Kidney epithelial cell (primary cell): ENCODE measurements at regions not wholly inside any gene's neighbourhood (a gene's known extent, or its start where the extent isn't known, plus 50 kb on each side); places are given as distances from the start of the nearest gene placed in this dataset.

Experiments used
- DNase-seq: peaks from one replicate; pipeline ENCODE4 v3.0.0-alpha.2; 2010; ENCODE audit warnings: low read depth
- H3K27me3 ChIP-seq: 2 replicates; pipeline ENCODE4 v1.6.0; 2011; ENCODE audit warnings: low read length; ENCODE audit not compliant: control insufficient read depth, insufficient read depth
- H3K36me3 ChIP-seq: 2 replicates; pipeline ENCODE4 v1.5.1; 2011; ENCODE audit warnings: low read length; ENCODE audit not compliant: control insufficient read depth, insufficient read depth
- H3K4me3 ChIP-seq: 2 replicates; pipeline ENCODE4 v1.5.1; 2011; ENCODE audit warnings: low read depth, mild to moderate bottlenecking, control low read depth, low read length
- CTCF ChIP-seq: IDR thresholded peaks from 2 replicates; pipeline ENCODE4 v1.5.1; 2011; ENCODE audit warnings: mild to moderate bottlenecking, moderate library complexity, low read length, control low read depth, inconsistent platforms; ENCODE audit not compliant: insufficient read depth, poor library complexity, severe bottlenecking

- no peak for DNase-seq
- no peaks in the 10 kb centered on the region for H3K36me3 ChIP-seq
- H3K4me3 ChIP-seq = no peak overlapping the region
- TF ChIP-seq CTCF = no peak
- no peaks in the 10 kb centered on the region for H3K27me3 ChIP-seq
Measured at GRCh38 chr3:184459355-184459754, 79.5 kb downstream of the CHRD start.

GRCh38 chr3:184460276-184460675 lies 80.4 kb downstream of the CHRD start:
- TF ChIP-seq CTCF = no peak
- Histone ChIP-seq H3K36me3 (no peaks in the 10 kb centered on the region), H3K27me3 (no peaks in the 10 kb centered on the region), H3K4me3 (no peak overlapping the region)
- no peak for DNase-seq

GRCh38 chr3:184461219-184461618 lies 81.4 kb downstream of the CHRD start:
- no peaks in the 10 kb centered on the region for H3K27me3 ChIP-seq
- DNase-seq = no peak
- no peak for TF ChIP-seq CTCF

GRCh38 chr3:184465883-184466412 lies 86.1 kb downstream of the CHRD start:
- Histone ChIP-seq H3K4me3 (no peak overlapping the region), H3K36me3 (no peaks in the 10 kb centered on the region), H3K27me3 (peaks cover 4% of the 10 kb centered on the region)
- TF ChIP-seq CTCF = no peak
- no peak for DNase-seq

More at GRCh38 chr3:184461219-184461618, 81.4 kb downstream of the CHRD start:
- no peak overlapping the region for H3K4me3 ChIP-seq
- no peaks in the 10 kb centered on the region for H3K36me3 ChIP-seq

- H3K4me3 ChIP-seq = no peak overlapping the region
- peaks cover 4% of the 10 kb centered on the region for H3K27me3 ChIP-seq
- no peak for DNase-seq
- H3K36me3 ChIP-seq = no peaks in the 10 kb centered on the region
- TF ChIP-seq CTCF = no peak
Measured at GRCh38 chr3:184466413-184466960, 86.6 kb downstream of the CHRD start.

- peaks cover 4% of the 10 kb centered on the region for H3K27me3 ChIP-seq
- TF ChIP-seq CTCF = no peak
- H3K36me3 ChIP-seq = no peaks in the 10 kb centered on the region
- no peak for DNase-seq
- no peak overlapping the region for H3K4me3 ChIP-seq
Measured at GRCh38 chr3:184467171-184467570, 87.3 kb downstream of the CHRD start.
